H9 (cell line): ENCODE measurements at regions not wholly inside any gene's neighbourhood (a gene's known extent, or its start where the extent isn't known, plus 50 kb on each side); places are given as distances from the start of the nearest gene placed in this dataset.

Experiments
- DNase-seq: peaks from one replicate; pipeline ENCODE4 v3.0.0-alpha.2; 2017
- H2AFZ ChIP-seq: one replicate; pipeline ENCODE4 v1.6.1; 2013; ENCODE audit warnings: mild to moderate bottlenecking, low read length, control low read depth, moderate library complexity
- H2AK5ac ChIP-seq: 2 replicates; pipeline ENCODE4 v1.6.1; 2013; ENCODE audit warnings: low read length, control low read depth, mixed read lengths; ENCODE audit not compliant: insufficient read length
- H2BK120ac ChIP-seq: one replicate; pipeline ENCODE4 v1.6.1; 2013; ENCODE audit warnings: low read depth, mild to moderate bottlenecking, low read length, control low read depth, inconsistent platforms; ENCODE audit not compliant: poor library complexity, severe bottlenecking
- H2BK12ac ChIP-seq: 2 replicates; pipeline ENCODE4 v1.6.1; 2013; ENCODE audit warnings: low read length, control low read depth, mixed read lengths, low read depth; ENCODE audit not compliant: insufficient read length
- H2BK15ac ChIP-seq: 2 replicates; pipeline ENCODE4 v1.6.1; 2013; ENCODE audit warnings: low read depth, low read length, control low read depth
- H2BK20ac ChIP-seq: one replicate; pipeline ENCODE4 v1.6.1; 2013; ENCODE audit warnings: low read depth, mild to moderate bottlenecking, low read length, control low read depth, inconsistent platforms; ENCODE audit not compliant: poor library complexity, severe bottlenecking
- H2BK5ac ChIP-seq: 2 replicates; pipeline ENCODE4 v1.6.1; 2013; ENCODE audit warnings: low read length, control low read depth, mixed read lengths; ENCODE audit not compliant: insufficient read length
- H3K14ac ChIP-seq: 2 replicates; pipeline ENCODE4 v1.6.1; 2013; ENCODE audit warnings: low read length, control low read depth; ENCODE audit not compliant: insufficient read depth
- H3K18ac ChIP-seq: 2 replicates; pipeline ENCODE4 v1.6.1; 2013; ENCODE audit warnings: low read depth, mild to moderate bottlenecking, mixed read lengths, low read length, control low read depth; ENCODE audit not compliant: insufficient read length
- H3K23ac ChIP-seq: 2 replicates; pipeline ENCODE4 v1.6.1; 2013; ENCODE audit warnings: low read length, control low read depth, mixed read lengths, low read depth; ENCODE audit not compliant: insufficient read length
- H3K23me2 ChIP-seq: 2 replicates; pipeline ENCODE4 v1.6.1; 2013; ENCODE audit warnings: low read depth, mild to moderate bottlenecking, mixed read lengths, low read length, control low read depth; ENCODE audit not compliant: insufficient read length, poor library complexity, severe bottlenecking
- H3K27ac ChIP-seq: 2 replicates; pipeline ENCODE4 v1.5.1; 2013; ENCODE audit warnings: low read length, control low read depth, mixed read lengths, low read depth; ENCODE audit not compliant: insufficient read length
- H3K27me3 ChIP-seq: 2 replicates; pipeline ENCODE4 v1.6.1; 2013; ENCODE audit warnings: low read length, control low read depth, inconsistent platforms; ENCODE audit not compliant: insufficient read depth
- H3K4ac ChIP-seq: 2 replicates; pipeline ENCODE4 v1.6.1; 2013; ENCODE audit warnings: low read depth, mild to moderate bottlenecking, control low read depth, inconsistent platforms, low read length, moderate library complexity
- H3K4me1 ChIP-seq: 2 replicates; pipeline ENCODE4 v1.6.1; 2013; ENCODE audit warnings: low read length, control low read depth, inconsistent platforms; ENCODE audit not compliant: insufficient read depth
- H3K4me2 ChIP-seq: 2 replicates; pipeline ENCODE4 v1.6.1; 2013; ENCODE audit warnings: low read length, control low read depth, mixed read lengths; ENCODE audit not compliant: insufficient read length, insufficient read depth
- H3K56ac ChIP-seq: 2 replicates; pipeline ENCODE4 v1.6.1; 2013; ENCODE audit warnings: low read depth, mild to moderate bottlenecking, mixed read lengths, low read length, control low read depth; ENCODE audit not compliant: insufficient read length
- H3K79me1 ChIP-seq: 2 replicates; pipeline ENCODE4 v1.6.1; 2013; ENCODE audit warnings: low read depth, mild to moderate bottlenecking, moderate library complexity, low read length, control low read depth, inconsistent platforms; ENCODE audit not compliant: insufficient read depth, poor library complexity, severe bottlenecking
- H3K79me2 ChIP-seq: 2 replicates; pipeline ENCODE4 v1.6.1; 2013; ENCODE audit warnings: low read length, control low read depth, inconsistent platforms; ENCODE audit not compliant: insufficient read depth
- H3K9ac ChIP-seq: 2 replicates; pipeline ENCODE4 v1.6.1; 2013; ENCODE audit warnings: low read length, control low read depth, mixed read lengths; ENCODE audit not compliant: insufficient read length; ENCODE audit errors: extremely low read depth
- H3K9me3 ChIP-seq: one replicate; pipeline ENCODE4 v1.6.1; 2013; ENCODE audit warnings: low read depth, low read length, inconsistent platforms; ENCODE audit not compliant: control insufficient read depth
- H3T11ph ChIP-seq: one replicate; pipeline ENCODE4 v1.6.1; 2013; ENCODE audit warnings: mild to moderate bottlenecking, low read length, control low read depth, inconsistent platforms
- H4K20me1 ChIP-seq: one replicate; pipeline ENCODE4 v1.6.1; 2013; ENCODE audit not compliant: control insufficient read depth, insufficient read length, insufficient read depth
- H4K5ac ChIP-seq: 2 replicates; pipeline ENCODE4 v1.6.1; 2013; ENCODE audit warnings: low read depth, mild to moderate bottlenecking, mixed read lengths, low read length, control low read depth; ENCODE audit not compliant: insufficient read length
- H4K8ac ChIP-seq: replicated peaks from 2 replicates; pipeline ENCODE4 v1.6.1; 2013; ENCODE audit warnings: low read length, control low read depth, mixed read lengths, low read depth; ENCODE audit not compliant: insufficient read length
- H4K91ac ChIP-seq: 2 replicates; pipeline ENCODE4 v1.6.1; 2013; ENCODE audit warnings: low read depth, mild to moderate bottlenecking, moderate library complexity, mixed read lengths, low read length, control low read depth; ENCODE audit not compliant: insufficient read length
- H3K27ac Mint-ChIP-seq, 3 experiments: 2 replicates in 2 of 3; 3 replicates in 1 of 3; pipeline ENCODE4 v1.8.0; 2020 to 2021; ENCODE audit warnings: mixed read lengths in 3 of 3, mild to moderate bottlenecking in 1 of 3, moderate library complexity in 1 of 3
- H3K27me3 Mint-ChIP-seq: 2 replicates; pipeline ENCODE4 v1.8.0; 2021; ENCODE audit warnings: low read depth, mild to moderate bottlenecking, moderate library complexity, mixed read lengths
- H3K36me3 Mint-ChIP-seq, 3 experiments: 2 replicates in 2 of 3; 3 replicates in 1 of 3; pipeline ENCODE4 v1.8.0; 2020 to 2021; ENCODE audit warnings: low read depth in 3 of 3, mixed read lengths in 3 of 3; ENCODE audit not compliant: insufficient read depth in 1 of 3
- H3K4me1 Mint-ChIP-seq, 2 experiments: 2 replicates each; pipeline ENCODE4 v1.8.0; 2020; ENCODE audit warnings: mixed read lengths in 2 of 2
- H3K4me3 Mint-ChIP-seq, 2 experiments: 2 replicates in 1 of 2; 3 replicates in 1 of 2; pipeline ENCODE4 v1.8.0; 2020 to 2021; ENCODE audit warnings: mild to moderate bottlenecking in 2 of 2, mixed read lengths in 2 of 2, moderate library complexity in 1 of 2
- H3K9me3 Mint-ChIP-seq, 2 experiments: 2 replicates in 1 of 2; 3 replicates in 1 of 2; pipeline ENCODE4 v1.8.0; 2020; ENCODE audit warnings: mild to moderate bottlenecking in 2 of 2, mixed read lengths in 2 of 2, moderate library complexity in 1 of 2
- WGBS: extraction: QIAGEN DNeasy Blood & Tissue Kit; methylation state at CpG from one replicate; pipeline ENCODE4 v1.1.7; 2013; ENCODE audit warnings: missing lambda C conversion rate, low lambda C conversion rate, mixed read lengths; ENCODE audit not compliant: insufficient read length; ENCODE audit errors: extremely low coverage; 5-methylcytosine and 5-hydroxymethylcytosine counted together
- TF ChIP-seq, protein P1 (sequence below): fragments of 200-600 bp; sonication (generic); conservative IDR thresholded peaks from 3 replicates; pipeline ENCODE4 v1.8.0; 2021; ENCODE audit warnings: antibody characterized with exemption, mild to moderate bottlenecking

GRCh38 chr13:48158915-48159314 lies 64.0 kb upstream of the MED4 start:
- Histone ChIP-seq H3K14ac (no peak overlapping the region), H3K9ac (no peak overlapping the region), H2BK5ac (no peak overlapping the region), H2BK120ac (no peak overlapping the region), H4K91ac (no peak overlapping the region), H3K9me3 (no peaks in the 10 kb centered on the region), H3K23ac (no peak overlapping the region), H4K5ac (no peak overlapping the region), H2BK12ac (no peak overlapping the region), H4K20me1 (no peaks in the 10 kb centered on the region), H3K4me2 (no peak overlapping the region), H3K79me1 (no peaks in the 10 kb centered on the region), H3K79me2 (no peaks in the 10 kb centered on the region), H3K4ac (no peak overlapping the region), H3K18ac (no peak overlapping the region), H3K23me2 (no peaks in the 10 kb centered on the region), H3T11ph (no peak overlapping the region), H3K27me3 (no peaks in the 10 kb centered on the region), H4K8ac (no peak overlapping the region), H3K4me1 (no peaks in the 10 kb centered on the region; the same call in 1 of the 2 replicates), H2BK15ac (no peak overlapping the region), H3K27ac (no peak overlapping the region), H2BK20ac (no peak overlapping the region), H3K56ac (no peak overlapping the region), H2AFZ (no peak overlapping the region), H2AK5ac (no peak overlapping the region)
- H3K4me1 Mint-ChIP-seq = peaks cover 25 to 34% of the 10 kb centered on the region in 2 experiments
- H3K9me3 Mint-ChIP-seq = no peaks in the 10 kb centered on the region
- peaks cover 2% of the 10 kb centered on the region for H3K27me3 Mint-ChIP-seq
- no peak overlapping the region for H3K4me3 Mint-ChIP-seq
- no CpG with 5 or more reads among the region's 3 CpGs for WGBS
- H3K27ac Mint-ChIP-seq = peak overlapping the region in 1 of 3 experiments; percentile 51; a peak in 1 of 7 replicates
- TF ChIP-seq, protein P1, sequence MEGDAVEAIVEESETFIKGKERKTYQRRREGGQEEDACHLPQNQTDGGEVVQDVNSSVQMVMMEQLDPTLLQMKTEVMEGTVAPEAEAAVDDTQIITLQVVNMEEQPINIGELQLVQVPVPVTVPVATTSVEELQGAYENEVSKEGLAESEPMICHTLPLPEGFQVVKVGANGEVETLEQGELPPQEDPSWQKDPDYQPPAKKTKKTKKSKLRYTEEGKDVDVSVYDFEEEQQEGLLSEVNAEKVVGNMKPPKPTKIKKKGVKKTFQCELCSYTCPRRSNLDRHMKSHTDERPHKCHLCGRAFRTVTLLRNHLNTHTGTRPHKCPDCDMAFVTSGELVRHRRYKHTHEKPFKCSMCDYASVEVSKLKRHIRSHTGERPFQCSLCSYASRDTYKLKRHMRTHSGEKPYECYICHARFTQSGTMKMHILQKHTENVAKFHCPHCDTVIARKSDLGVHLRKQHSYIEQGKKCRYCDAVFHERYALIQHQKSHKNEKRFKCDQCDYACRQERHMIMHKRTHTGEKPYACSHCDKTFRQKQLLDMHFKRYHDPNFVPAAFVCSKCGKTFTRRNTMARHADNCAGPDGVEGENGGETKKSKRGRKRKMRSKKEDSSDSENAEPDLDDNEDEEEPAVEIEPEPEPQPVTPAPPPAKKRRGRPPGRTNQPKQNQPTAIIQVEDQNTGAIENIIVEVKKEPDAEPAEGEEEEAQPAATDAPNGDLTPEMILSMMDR = no peak
- H3K36me3 Mint-ChIP-seq = no peaks in the 10 kb centered on the region
- no peak for DNase-seq
